ENCODE measurements at regions not wholly inside any gene's neighbourhood (a gene's known extent, or its start where the extent isn't known, plus 50 kb on each side); places are given as distances from the start of the nearest gene placed in this dataset.

GRCh38 chr15:96424674-96425073 is 94.2 kb downstream of the NR2F2 start:
- TF ChIP-seq POLR2AphosphoS5 (IDR thresholded peaks at IDR 0.05) (no peak), CTCF (IDR thresholded peaks at IDR 0.05) (no peak)
